B cell (primary cell): ENCODE measurements at regions not wholly inside any gene's neighbourhood (a gene's known extent, or its start where the extent isn't known, plus 50 kb on each side); places are given as distances from the start of the nearest gene placed in this dataset.

ENCODE experiments used
- ATAC-seq: fragments of 200-7000 bp; cut with Tn5 transposase; one replicate; pipeline ENCODE4 v1.10.0; 2021; ENCODE audit warnings: low read depth, mild to moderate bottlenecking, moderate number of reproducible peaks, moderate library complexity
- CTCF ChIA-PET: fragments of 350-600 bp; sonication (Branson Sonifier 250); formaldehyde crosslinking; loops from one replicate; lab custom pipeline; 2021; ENCODE audit warnings: antibody characterized with exemption, inconsistent platforms; lab: Charles Lee
- POLR2A ChIA-PET: fragments of 350-600 bp; sonication (Branson Sonifier 250); formaldehyde crosslinking; loops from one replicate; lab custom pipeline; 2021; ENCODE audit warnings: antibody characterized with exemption; lab: Charles Lee
- DNase-seq: peaks from one replicate; pipeline ENCODE4 v3.0.0; 2013
- H2AFZ ChIP-seq: 2 replicates; pipeline ENCODE4 v1.6.1; 2012; ENCODE audit warnings: mild to moderate bottlenecking, low read depth, low read length; ENCODE audit not compliant: insufficient read depth, poor library complexity, severe bottlenecking
- H3K27ac ChIP-seq, 2 donors: 1 replicate in 1 of 2; 2 replicates in 1 of 2; pipeline ENCODE4 v1.5.1; 2012 to 2013; ENCODE audit warnings: low read length in 2 of 2, mild to moderate bottlenecking in 2 of 2, moderate library complexity in 1 of 2
- H3K27me3 ChIP-seq, 4 experiments: fragments of 200-600 bp in 1 of 4; sonication (generic) in 1 of 4; replicated peaks in 1 of 4; 1 replicate in 2 of 4; 2 replicates in 2 of 4; pipeline versions ENCODE4 v1.6.1 to v1.7.0; 2013 to 2016; ENCODE audit warnings: low read length in 3 of 4, mild to moderate bottlenecking in 2 of 4, mixed read lengths in 1 of 4, moderate library complexity in 1 of 4; ENCODE audit not compliant: insufficient read depth in 4 of 4, control insufficient read depth in 3 of 4; ENCODE audit errors: control extremely low read depth in 1 of 4
- H3K36me3 ChIP-seq, 2 experiments: replicated peaks in 1 of 2; 1 replicate in 1 of 2; 2 replicates in 1 of 2; pipeline versions ENCODE4 v1.6.1 to v1.7.1; 2013; ENCODE audit warnings: low read length in 1 of 2; ENCODE audit not compliant: insufficient read depth in 2 of 2, control insufficient read depth in 1 of 2; ENCODE audit errors: control extremely low read depth in 1 of 2, extremely low read depth in 1 of 2
- H3K4me1 ChIP-seq, 2 donors: fragments of 200-600 bp in 1 of 2; sonication (generic) in 1 of 2; 1 replicate in 1 of 2; 2 replicates in 1 of 2; pipeline versions ENCODE4 v1.5.1 to v1.6.1; 2013 to 2017; ENCODE audit warnings: low read length in 2 of 2; ENCODE audit not compliant: control insufficient read depth in 2 of 2, insufficient read depth in 2 of 2
- H3K4me2 ChIP-seq: replicated peaks from 2 replicates; pipeline ENCODE3; 2012; ENCODE audit warnings: mild to moderate bottlenecking, low read depth, low read length; ENCODE audit not compliant: poor library complexity, severe bottlenecking
- H3K4me3 ChIP-seq, 5 experiments: fragments of 200-600 bp in 1 of 5; sonication (generic) in 1 of 5; 1 replicate in 3 of 5; 2 replicates in 2 of 5; pipeline versions ENCODE4 v1.5.1 to v1.7.0; 2011 to 2016; ENCODE audit warnings: low read length in 4 of 5, mild to moderate bottlenecking in 4 of 5, low read depth in 2 of 5, control low read depth in 1 of 5, moderate library complexity in 1 of 5; ENCODE audit not compliant: insufficient read depth in 1 of 5; ENCODE audit errors: control extremely low read depth in 1 of 5, extremely low read depth in 1 of 5
- H3K79me2 ChIP-seq: fragments of 200-600 bp; sonication (generic); one replicate; pipeline ENCODE4 v1.6.0; 2016; ENCODE audit warnings: low read length; ENCODE audit not compliant: control insufficient read depth, insufficient read depth
- H3K9ac ChIP-seq: fragments of 200-600 bp; sonication (generic); 2 replicates; pipeline ENCODE4 v1.6.1; 2017; ENCODE audit warnings: mild to moderate bottlenecking, low read length, moderate library complexity
- H3K9me3 ChIP-seq, 3 donors: one replicate each; pipeline versions ENCODE4 v1.6.1 to v1.7.1; 2013; ENCODE audit warnings: low read length in 2 of 3; ENCODE audit not compliant: control insufficient read depth in 2 of 3, insufficient read depth in 1 of 3; ENCODE audit errors: control extremely low read depth in 1 of 3
- H4K20me1 ChIP-seq: 2 replicates; pipeline ENCODE4 v1.6.0; 2012; ENCODE audit warnings: mild to moderate bottlenecking, low read length; ENCODE audit not compliant: insufficient read depth, control insufficient read depth, poor library complexity, severe bottlenecking
- H3K27ac Mint-ChIP-seq: one replicate; pipeline ENCODE4 v1.8.0; 2021; ENCODE audit warnings: mixed read lengths
- H3K27me3 Mint-ChIP-seq: one replicate; pipeline ENCODE4 v1.8.0; 2021; ENCODE audit warnings: mixed read lengths
- H3K4me1 Mint-ChIP-seq: one replicate; pipeline ENCODE4 v1.8.0; 2021; ENCODE audit warnings: mixed read lengths
- H3K4me3 Mint-ChIP-seq: one replicate; pipeline ENCODE4 v1.8.0; 2021; ENCODE audit warnings: mixed read lengths
- H3K9me3 Mint-ChIP-seq: one replicate; pipeline ENCODE4 v1.8.0; 2022; ENCODE audit warnings: mixed read lengths; ENCODE audit not compliant: insufficient read depth
- CTCF ChIP-seq: fragments of 200-600 bp; IDR thresholded peaks from one replicate; pipeline ENCODE4 v1.8.0; 2022; ENCODE audit warnings: antibody characterized with exemption, mild to moderate bottlenecking
- EZH2 ChIP-seq: IDR thresholded peaks from 2 replicates; pipeline ENCODE4 v1.6.1; 2012; ENCODE audit warnings: borderline replicate concordance, low read depth, mild to moderate bottlenecking, moderate library complexity, low read length; ENCODE audit not compliant: insufficient read depth, poor library complexity, severe bottlenecking
- WGBS: methylation state at CpG from one replicate; pipeline ENCODE4 v1.1.5; 2013; ENCODE audit warnings: missing lambda C conversion rate; ENCODE audit not compliant: insufficient coverage; 5-methylcytosine and 5-hydroxymethylcytosine counted together
- intact Hi-C: fragments of 100-400 bp; cut with micrococcal nuclease; formaldehyde crosslinking; loops from one replicate; pipeline ENCODE4 v1.10.0; 2022

- no peak overlapping the region for H3K4me2 ChIP-seq
- no peak overlapping the region for H3K9ac ChIP-seq
Observed at GRCh38 chr16:85200471-85201278, 88.4 kb upstream of the CIBAR2 start.

More at GRCh38 chr16:85200471-85201278, 88.4 kb upstream of the CIBAR2 start:
- Mint-ChIP-seq H3K27me3 (peaks cover 9% of the 10 kb centered on the region), H3K27ac (no peak overlapping the region), H3K9me3 (no peaks in the 10 kb centered on the region), H3K4me1 (no peaks in the 10 kb centered on the region), H3K4me3 (no peak overlapping the region)
- DNase-seq (no peak), ATAC-seq (no peak)
- Histone ChIP-seq H3K4me3 (no peak overlapping the region), H2AFZ (no peak overlapping the region), H3K79me2 (no peaks in the 10 kb centered on the region), H3K4me1 (no peaks in the 10 kb centered on the region), H3K27ac (no peak overlapping the region), H3K9me3 (peaks cover 0 to 4% (median 0%) of the 10 kb centered on the region in 3 donors), H3K36me3 (no peaks in the 10 kb centered on the region), H3K27me3 (no peaks in the 10 kb centered on the region), H4K20me1 (no peaks in the 10 kb centered on the region)
- ChIA-PET CTCF (no interaction called here), POLR2A (no interaction called here)
- intact Hi-C loops = no loop called here
- TF ChIP-seq CTCF = no peak
- no peak for TF ChIP-seq EZH2
- 89% methylated on average over 16 of the region's 17 CpGs for WGBS
